Fibroblast of mammary gland (primary cell): ENCODE measurements at regions not wholly inside any gene's neighbourhood (a gene's known extent, or its start where the extent isn't known, plus 50 kb on each side); places are given as distances from the start of the nearest gene placed in this dataset.

Experiments used
- DNase-seq: peaks from one replicate; pipeline ENCODE4 v3.0.0-alpha.2; 2010; ENCODE audit warnings: low read depth
- H3K4me3 ChIP-seq: 2 replicates; pipeline ENCODE4 v1.5.1; 2011; ENCODE audit warnings: low read depth, mild to moderate bottlenecking, low read length, moderate library complexity; ENCODE audit not compliant: control insufficient read depth
- TF ChIP-seq, protein P1 (sequence below): conservative IDR thresholded peaks from 2 replicates; pipeline ENCODE4 v1.5.1; 2011; ENCODE audit warnings: low read depth, low read length, inconsistent platforms; ENCODE audit not compliant: control insufficient read depth, insufficient read depth

DNA sequence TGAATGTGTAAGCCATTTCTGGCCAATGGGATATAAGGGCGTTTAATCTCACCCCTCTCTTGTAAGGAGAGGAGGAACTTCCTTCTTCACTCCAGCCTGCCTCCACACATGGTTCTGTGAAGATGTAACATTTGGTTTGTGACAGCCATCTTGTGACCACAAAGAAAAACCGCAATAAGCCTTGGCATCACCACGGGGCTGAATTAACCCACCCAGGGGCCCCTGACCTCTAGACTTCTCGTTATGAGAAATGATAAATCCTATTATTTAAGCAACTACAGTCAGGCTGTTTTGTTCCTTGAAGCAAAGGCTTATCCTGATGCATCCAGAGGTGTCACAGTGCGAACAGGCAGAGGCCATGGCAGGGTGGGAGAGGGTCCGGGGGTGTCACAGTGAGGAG is 139.7 kb downstream of the CDC5L start:
- H3K4me3 ChIP-seq, result no peak overlapping the region
- TF ChIP-seq, protein P1, sequence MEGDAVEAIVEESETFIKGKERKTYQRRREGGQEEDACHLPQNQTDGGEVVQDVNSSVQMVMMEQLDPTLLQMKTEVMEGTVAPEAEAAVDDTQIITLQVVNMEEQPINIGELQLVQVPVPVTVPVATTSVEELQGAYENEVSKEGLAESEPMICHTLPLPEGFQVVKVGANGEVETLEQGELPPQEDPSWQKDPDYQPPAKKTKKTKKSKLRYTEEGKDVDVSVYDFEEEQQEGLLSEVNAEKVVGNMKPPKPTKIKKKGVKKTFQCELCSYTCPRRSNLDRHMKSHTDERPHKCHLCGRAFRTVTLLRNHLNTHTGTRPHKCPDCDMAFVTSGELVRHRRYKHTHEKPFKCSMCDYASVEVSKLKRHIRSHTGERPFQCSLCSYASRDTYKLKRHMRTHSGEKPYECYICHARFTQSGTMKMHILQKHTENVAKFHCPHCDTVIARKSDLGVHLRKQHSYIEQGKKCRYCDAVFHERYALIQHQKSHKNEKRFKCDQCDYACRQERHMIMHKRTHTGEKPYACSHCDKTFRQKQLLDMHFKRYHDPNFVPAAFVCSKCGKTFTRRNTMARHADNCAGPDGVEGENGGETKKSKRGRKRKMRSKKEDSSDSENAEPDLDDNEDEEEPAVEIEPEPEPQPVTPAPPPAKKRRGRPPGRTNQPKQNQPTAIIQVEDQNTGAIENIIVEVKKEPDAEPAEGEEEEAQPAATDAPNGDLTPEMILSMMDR, result no peak
- DNase-seq, result no peak

DNA sequence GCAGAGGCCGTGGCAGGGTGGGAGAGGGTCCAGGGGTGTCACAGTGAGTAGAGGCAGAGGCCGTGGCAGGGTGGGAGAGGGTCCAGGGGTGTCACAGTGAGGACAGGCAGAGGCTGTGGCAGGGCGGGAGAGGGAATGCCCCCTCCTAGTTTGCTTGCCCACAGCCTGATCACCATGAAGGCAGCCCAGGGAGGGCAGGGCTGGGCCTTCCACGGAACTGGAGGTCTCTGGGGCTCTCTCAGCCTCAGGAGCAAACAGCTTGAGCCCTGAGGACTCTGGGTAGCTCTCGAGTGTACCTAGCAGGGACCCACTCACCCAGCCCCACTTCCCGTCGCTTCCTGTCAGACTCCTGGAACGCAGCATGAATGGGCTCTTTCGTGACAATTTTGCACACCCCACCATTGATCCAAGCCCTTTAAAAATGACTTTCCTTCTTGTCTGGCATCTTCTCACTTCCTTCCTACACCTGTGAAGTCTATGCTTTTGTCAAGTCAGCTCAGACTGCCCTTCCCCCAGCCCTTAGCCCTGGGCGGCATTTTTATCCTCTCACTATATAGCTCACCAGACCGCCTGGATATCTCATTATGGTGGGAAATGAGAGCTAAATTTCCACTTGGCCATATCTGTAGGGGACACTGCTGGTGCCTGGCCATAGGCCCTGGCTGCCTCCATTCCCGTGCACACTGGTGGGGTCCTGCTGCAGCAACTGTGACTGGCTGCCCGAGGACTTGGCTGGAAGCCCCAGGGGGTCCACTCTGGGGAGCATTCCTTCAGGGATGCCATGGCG is 140.3 kb downstream of the CDC5L start:
- H3K4me3 ChIP-seq, result no peak overlapping the region
- TF ChIP-seq, protein P1, result no peak
- DNase-seq, result no peak

DNA sequence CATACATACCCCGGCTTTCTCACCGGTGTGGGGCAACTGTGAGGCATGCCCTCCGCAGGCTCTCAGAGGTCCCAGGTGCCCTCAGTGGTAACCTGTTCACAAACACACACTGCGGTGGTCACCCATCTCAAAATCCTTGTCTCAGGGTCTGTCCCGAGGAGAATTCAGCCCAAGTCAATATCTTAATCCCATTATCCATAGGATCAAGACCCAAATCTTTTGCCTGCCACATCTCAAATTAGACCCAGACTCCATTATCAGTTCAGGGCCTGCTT is 140.8 kb downstream of the CDC5L start:
- TF ChIP-seq, protein P1, result no peak
- DNase-seq, result no peak
- H3K4me3 ChIP-seq, result no peak overlapping the region

DNA sequence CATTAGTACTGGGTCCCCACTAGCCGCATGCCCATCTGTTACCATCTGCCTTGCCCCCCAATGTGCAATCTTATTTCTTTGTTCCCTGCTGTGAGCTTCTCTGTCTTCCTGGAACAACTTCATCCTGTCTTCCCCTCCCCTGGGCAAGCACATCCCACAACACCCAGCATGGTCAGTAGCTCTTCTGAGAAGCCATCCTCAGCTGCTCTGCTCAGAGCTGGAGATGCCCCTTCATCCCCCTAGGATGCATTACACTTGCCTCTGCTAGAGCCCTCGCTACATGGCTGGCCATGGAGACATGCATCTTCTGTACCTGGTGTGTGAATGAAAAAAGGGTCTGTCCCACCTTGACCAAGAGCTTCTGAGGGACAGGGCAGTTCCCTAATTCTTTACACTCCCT is 141.2 kb downstream of the CDC5L start:
- DNase-seq, result no peak
- TF ChIP-seq, protein P1, result no peak
- H3K4me3 ChIP-seq, result no peak overlapping the region

DNA sequence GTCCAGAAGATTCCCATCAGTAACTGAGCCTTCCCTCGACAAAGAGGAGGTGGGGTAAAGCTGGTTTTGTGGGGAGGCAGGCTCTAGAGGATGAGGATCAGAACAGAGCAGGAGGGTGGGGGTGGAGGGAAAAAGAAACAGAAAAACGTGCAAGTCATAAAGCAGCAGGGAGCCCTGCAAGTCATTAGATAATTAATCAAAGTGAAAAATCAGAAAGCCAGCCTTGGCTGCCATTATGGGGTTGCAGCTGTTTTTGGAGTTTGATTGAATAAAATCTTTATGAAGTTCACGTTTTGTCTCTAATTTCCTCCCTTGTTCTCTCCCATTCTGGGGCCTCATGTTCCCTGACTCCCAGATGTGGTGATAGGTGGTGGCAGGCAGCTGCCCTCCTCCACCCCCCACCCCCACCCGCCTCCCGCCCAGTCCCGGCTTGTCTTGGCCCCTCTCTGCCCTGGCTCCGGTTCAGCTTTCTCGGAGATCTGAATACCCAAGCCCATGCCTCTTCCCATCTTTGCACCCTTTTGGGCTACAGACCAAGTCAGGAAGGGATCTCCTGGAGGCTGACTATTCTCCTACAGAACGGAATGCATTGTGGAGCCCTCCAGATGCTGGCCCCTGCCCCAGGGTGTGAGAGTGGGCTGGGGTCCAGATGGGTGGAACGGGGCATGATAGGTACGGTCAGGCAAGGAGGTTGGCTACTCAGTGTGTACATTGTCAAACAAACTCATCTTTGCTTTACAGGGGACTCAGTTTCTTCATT is 141.8 kb downstream of the CDC5L start:
- TF ChIP-seq, protein P1, result no peak
- H3K4me3 ChIP-seq, result no peak overlapping the region
- no peak for DNase-seq

DNA sequence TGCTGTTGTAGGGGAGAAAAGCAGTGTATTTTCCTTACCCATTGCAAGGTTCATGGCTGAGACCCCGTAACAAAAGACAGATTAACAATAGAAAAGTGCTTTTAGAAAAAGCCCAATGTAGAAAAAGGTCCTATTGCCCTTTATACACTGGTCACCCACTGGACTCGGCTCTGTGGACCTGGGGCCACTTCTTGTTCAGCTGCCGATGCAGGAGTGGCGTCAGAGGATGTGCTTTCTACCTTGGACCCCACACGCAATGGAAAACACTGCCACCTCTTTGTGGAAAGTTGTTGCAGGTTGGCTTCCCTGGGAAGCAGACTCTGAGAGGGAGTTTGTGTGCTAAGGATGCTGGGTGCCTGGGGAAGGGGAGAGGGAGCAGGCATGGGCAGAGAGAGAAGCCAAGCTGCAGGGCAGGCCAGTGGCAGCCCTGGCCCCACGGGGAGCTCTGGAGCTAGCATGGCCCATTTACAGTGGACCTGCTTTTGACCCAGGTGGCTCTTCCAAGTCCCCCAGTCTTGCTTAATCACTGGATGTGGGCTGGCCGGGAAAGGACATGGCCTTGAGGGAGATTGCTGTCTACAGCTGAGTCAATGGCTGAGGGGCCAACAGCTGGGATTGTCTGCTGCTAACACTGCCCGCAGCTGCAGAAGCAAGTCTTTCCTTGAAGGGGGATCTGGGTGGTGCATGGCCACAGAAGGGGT is 142.9 kb downstream of the CDC5L start:
- H3K4me3 ChIP-seq, result no peak overlapping the region
- DNase-seq, result no peak
- TF ChIP-seq, protein P1, result no peak
